ENCODE measurements at regions not wholly inside any gene's neighbourhood (a gene's known extent, or its start where the extent isn't known, plus 50 kb on each side); places are given as distances from the start of the nearest gene placed in this dataset.

GRCh38 chr6:119921491-119922010 is 572.0 kb upstream of the MAN1A1 start:
- DNase-seq (no peak), ATAC-seq (no peak)
- intact Hi-C loops (cut with DNase I): no loop called here
- Histone ChIP-seq H3K4me3 (no peak overlapping the region), H3K9me3 (peaks cover 32% of the 10 kb centered on the region), H3K27me3 (ENCODE audit: low read depth) (no peaks in the 10 kb centered on the region), H3K27ac (no peak overlapping the region), H3K36me3 (no peaks in the 10 kb centered on the region), H3K4me1 (no peaks in the 10 kb centered on the region)
- TF ChIP-seq CTCF (IDR thresholded peaks at IDR 0.05): no peak

DNA sequence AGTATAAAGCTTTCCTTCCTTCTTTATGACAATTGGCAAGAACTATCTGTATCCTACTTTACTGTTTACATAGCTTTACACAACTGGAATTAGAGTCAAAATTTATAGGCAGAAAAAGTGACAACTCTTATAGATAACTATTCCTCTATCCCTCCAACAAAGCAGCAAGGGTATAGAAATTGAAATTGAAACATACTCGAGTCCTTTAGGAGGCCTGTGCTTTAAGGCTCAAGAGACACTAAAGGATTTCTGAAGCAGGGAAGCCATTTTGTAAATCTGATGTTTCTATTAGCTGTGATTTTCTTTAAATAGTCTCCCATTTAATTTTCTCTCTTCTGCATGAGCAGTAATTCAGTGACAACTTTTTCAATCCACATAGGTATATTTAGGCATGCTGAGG is 567.6 kb upstream of the MAN1A1 start:
- Histone ChIP-seq H3K9me3 (peaks cover 10% of the 10 kb centered on the region), H3K27ac (no peak overlapping the region), H3K27me3 (ENCODE audit: low read depth) (no peaks in the 10 kb centered on the region), H3K4me1 (no peaks in the 10 kb centered on the region), H3K4me3 (no peak overlapping the region), H3K36me3 (no peaks in the 10 kb centered on the region)
- TF ChIP-seq CTCF (IDR thresholded peaks at IDR 0.05): no peak
- DNase-seq (no peak), ATAC-seq (no peak)
- intact Hi-C loops (cut with DNase I): no loop called here

DNA sequence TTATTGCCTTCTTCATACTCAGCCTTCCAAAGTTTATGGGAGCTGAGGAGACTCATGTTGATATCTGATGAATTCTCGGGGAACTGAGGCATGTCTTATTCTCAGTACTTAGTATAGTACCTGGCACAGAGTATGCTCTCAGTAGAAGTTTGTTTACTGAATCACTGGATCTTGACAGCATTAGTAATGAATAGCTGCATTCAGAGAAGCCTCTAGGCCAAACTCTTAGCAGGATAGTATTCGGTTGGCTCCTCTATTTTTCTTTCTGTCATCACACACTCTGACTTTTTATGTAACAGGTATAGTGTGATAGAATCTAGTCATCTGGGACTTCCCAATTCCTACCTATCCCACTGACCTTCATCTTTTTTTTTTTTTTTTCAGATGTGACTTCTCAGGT is 566.4 kb upstream of the MAN1A1 start:
- H3K27me3 ChIP-seq (ENCODE audit: low read depth): no peaks in the 10 kb centered on the region
- no peaks in the 10 kb centered on the region for H3K4me1 ChIP-seq
- no peak for ATAC-seq
- no peak for TF ChIP-seq CTCF (IDR thresholded peaks at IDR 0.05)
- H3K27ac ChIP-seq: no peak overlapping the region
- no peak for DNase-seq
- H3K9me3 ChIP-seq: no peaks in the 10 kb centered on the region
- no peaks in the 10 kb centered on the region for H3K36me3 ChIP-seq
- no peak overlapping the region for H3K4me3 ChIP-seq
- intact Hi-C loops (cut with DNase I): no loop called here

DNA sequence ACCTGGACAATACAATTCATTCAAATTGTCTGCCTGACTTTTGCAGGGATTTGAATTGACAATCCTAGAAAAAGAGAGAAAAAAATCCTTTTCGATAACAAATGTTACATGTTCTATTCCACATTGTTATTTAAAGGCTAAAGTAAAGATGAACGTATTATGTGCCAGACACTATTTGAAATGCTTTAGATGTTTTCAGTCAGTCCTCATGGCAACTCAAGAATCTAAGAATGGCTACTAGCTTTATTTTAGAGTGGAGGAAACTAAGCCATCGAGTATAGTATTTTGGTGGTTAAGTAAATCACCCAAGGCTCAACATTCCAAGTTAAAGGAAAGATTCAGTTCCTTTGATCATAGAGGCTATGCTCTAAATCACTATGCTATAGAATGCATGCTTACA is 558.6 kb upstream of the MAN1A1 start:
- no peaks in the 10 kb centered on the region for H3K9me3 ChIP-seq
- no peak for TF ChIP-seq CTCF (IDR thresholded peaks at IDR 0.05)
- DNase-seq (no peak), ATAC-seq (no peak)
- no peak overlapping the region for H3K4me3 ChIP-seq
- H3K27ac ChIP-seq: no peak overlapping the region
- no peaks in the 10 kb centered on the region for H3K4me1 ChIP-seq
- intact Hi-C loops (cut with DNase I): no loop called here
- no peaks in the 10 kb centered on the region for H3K27me3 ChIP-seq (ENCODE audit: low read depth)
- H3K36me3 ChIP-seq: no peaks in the 10 kb centered on the region

DNA sequence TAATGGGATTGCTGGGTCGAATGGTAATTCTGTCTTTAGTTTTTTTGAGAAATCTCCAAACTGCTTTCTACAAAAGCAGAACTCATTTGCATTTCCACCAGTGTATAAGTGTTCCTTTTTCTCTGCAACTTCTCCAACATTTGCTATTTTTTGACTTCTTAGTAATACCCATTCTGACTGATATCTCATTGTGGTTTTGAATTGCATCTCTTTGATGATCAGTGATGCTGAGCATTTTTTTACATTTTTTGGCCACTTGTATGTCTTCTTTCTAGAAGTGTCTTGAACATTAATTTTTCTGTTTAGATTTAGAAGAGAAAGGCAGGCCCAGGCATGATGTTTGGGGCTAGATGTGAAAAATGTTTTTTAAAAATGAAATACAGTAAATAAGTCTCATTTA is 553.1 kb upstream of the MAN1A1 start:
- no peak for TF ChIP-seq CTCF (IDR thresholded peaks at IDR 0.05)

GRCh38 chr6:119896806-119897205 is 547.2 kb upstream of the MAN1A1 start:
- intact Hi-C loops (cut with DNase I): no loop called here
- no peak for ATAC-seq
- no peak for DNase-seq
- no peak overlapping the region for H3K4me3 ChIP-seq
- no peak overlapping the region for H3K27ac ChIP-seq
- H3K4me1 ChIP-seq: no peaks in the 10 kb centered on the region
- no peaks in the 10 kb centered on the region for H3K27me3 ChIP-seq (ENCODE audit: low read depth)
- TF ChIP-seq CTCF (IDR thresholded peaks at IDR 0.05): no peak
- no peaks in the 10 kb centered on the region for H3K36me3 ChIP-seq
- no peaks in the 10 kb centered on the region for H3K9me3 ChIP-seq

More for the DNA sequence above, 553.1 kb upstream of the MAN1A1 start:
- no peak overlapping the region for H3K4me3 ChIP-seq
- no peak for DNase-seq
- no peaks in the 10 kb centered on the region for H3K36me3 ChIP-seq
- ATAC-seq: no peak
- H3K9me3 ChIP-seq: no peaks in the 10 kb centered on the region
- no peak overlapping the region for H3K27ac ChIP-seq
- H3K27me3 ChIP-seq (ENCODE audit: low read depth): no peaks in the 10 kb centered on the region
- no peaks in the 10 kb centered on the region for H3K4me1 ChIP-seq
- intact Hi-C loops (cut with DNase I): no loop called here

All from lower lobe of right lung (tissue), 2 donors.